ENCODE measurements at regions not wholly inside any gene's neighbourhood (a gene's known extent, or its start where the extent isn't known, plus 50 kb on each side); places are given as distances from the start of the nearest gene placed in this dataset.

GRCh38 chr6:113397236-113397635 is 459.9 kb upstream of the MARCKS start:
- Mint-ChIP-seq H3K36me3 (ENCODE audit: low read depth) (no peaks in the 10 kb centered on the region), H3K9me3 (no peaks in the 10 kb centered on the region), H3K4me3 (no peak overlapping the region), H3K27ac (no peak overlapping the region), H3K27me3 (no peaks in the 10 kb centered on the region), H3K4me1 (peaks cover 2% of the 10 kb centered on the region)
- intact Hi-C loops (cut with micrococcal nuclease) = no loop called here
- TF ChIP-seq, protein P1, sequence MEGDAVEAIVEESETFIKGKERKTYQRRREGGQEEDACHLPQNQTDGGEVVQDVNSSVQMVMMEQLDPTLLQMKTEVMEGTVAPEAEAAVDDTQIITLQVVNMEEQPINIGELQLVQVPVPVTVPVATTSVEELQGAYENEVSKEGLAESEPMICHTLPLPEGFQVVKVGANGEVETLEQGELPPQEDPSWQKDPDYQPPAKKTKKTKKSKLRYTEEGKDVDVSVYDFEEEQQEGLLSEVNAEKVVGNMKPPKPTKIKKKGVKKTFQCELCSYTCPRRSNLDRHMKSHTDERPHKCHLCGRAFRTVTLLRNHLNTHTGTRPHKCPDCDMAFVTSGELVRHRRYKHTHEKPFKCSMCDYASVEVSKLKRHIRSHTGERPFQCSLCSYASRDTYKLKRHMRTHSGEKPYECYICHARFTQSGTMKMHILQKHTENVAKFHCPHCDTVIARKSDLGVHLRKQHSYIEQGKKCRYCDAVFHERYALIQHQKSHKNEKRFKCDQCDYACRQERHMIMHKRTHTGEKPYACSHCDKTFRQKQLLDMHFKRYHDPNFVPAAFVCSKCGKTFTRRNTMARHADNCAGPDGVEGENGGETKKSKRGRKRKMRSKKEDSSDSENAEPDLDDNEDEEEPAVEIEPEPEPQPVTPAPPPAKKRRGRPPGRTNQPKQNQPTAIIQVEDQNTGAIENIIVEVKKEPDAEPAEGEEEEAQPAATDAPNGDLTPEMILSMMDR (IDR thresholded peaks at IDR 0.05) = no peak
- no peak for ATAC-seq (ENCODE audit: low read depth)
- DNase-seq = no peak
- ChIA-PET CTCF (no interaction called here), POLR2A (no interaction called here)

- TF ChIP-seq, protein P1 (IDR thresholded peaks at IDR 0.05) = no peak
- intact Hi-C loops (cut with micrococcal nuclease) = no loop called here
- no peaks in the 10 kb centered on the region for H3K4me1 Mint-ChIP-seq
- DNase-seq (no peak), ATAC-seq (ENCODE audit: low read depth) (no peak)
- no peak overlapping the region for H3K4me3 Mint-ChIP-seq
- no peaks in the 10 kb centered on the region for H3K36me3 Mint-ChIP-seq (ENCODE audit: low read depth)
- no peaks in the 10 kb centered on the region for H3K27me3 Mint-ChIP-seq
- CTCF ChIA-PET = no interaction called here
- POLR2A ChIA-PET = no interaction called here
- H3K27ac Mint-ChIP-seq = no peak overlapping the region
- no peaks in the 10 kb centered on the region for H3K9me3 Mint-ChIP-seq
Measured at GRCh38 chr6:113401231-113401630, 455.9 kb upstream of the MARCKS start.

DNA sequence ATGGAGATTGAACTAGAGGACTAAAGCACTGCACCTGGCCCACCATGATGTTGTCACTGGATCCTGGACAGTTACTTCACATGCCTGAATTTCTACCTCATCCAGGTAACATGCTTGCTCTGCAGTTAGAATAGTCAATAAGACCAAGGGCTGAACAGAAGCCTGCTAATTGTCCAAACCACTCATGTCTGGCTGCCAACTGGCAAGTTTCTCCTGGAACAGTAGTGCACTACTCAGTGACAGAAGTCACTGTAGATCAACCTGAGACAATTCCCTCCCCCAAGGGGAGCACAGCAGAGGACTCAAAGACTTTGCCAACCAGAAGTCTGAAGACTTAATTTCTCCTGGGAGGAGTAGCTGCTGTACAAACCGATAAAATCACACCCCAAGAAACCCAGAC is 454.6 kb upstream of the MARCKS start:
- Mint-ChIP-seq H3K27me3 (no peaks in the 10 kb centered on the region), H3K36me3 (ENCODE audit: low read depth) (no peaks in the 10 kb centered on the region), H3K4me3 (no peak overlapping the region), H3K9me3 (no peaks in the 10 kb centered on the region), H3K27ac (no peak overlapping the region), H3K4me1 (no peaks in the 10 kb centered on the region)
- ChIA-PET CTCF (no interaction called here), POLR2A (interaction anchor here (0.7 kb wide), 1 partner anchor 1138 kb away, joined by 3 read pairs; no protein-coding TSS in a partner anchor)
- TF ChIP-seq, protein P1 (IDR thresholded peaks at IDR 0.05) = no peak
- DNase-seq (no peak), ATAC-seq (ENCODE audit: low read depth) (no peak)
- intact Hi-C loops (cut with micrococcal nuclease) = no loop called here

DNA sequence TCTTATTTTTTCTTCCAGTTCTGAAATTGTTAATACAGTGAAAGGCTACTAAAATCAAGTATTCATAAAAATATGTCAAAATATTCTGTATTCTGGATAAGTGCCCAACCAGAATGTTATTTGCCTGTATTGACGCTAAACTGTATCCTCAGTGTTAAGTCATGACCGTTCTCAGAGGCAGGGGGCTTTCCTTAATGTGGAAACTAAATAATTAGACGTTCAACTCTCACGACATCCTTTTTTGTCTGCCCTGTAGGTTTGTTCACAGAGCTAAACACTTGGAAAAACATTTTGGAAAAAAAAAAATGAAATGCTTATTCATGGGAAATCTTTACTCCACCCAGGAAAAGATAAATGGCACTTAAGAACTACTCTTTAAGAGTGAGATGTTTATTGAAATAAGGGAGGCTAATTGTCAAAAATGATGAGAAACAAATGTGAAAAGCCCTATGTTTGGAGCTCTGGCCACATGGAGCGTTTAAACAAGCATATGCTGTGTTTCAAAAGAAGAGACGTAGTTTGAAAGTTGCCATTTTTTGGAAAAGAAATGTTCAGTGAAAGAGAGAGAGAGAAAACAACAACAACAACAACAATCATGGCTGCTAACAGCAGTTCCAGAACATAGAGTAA is 453.1 kb upstream of the MARCKS start:
- H3K36me3 Mint-ChIP-seq (ENCODE audit: low read depth) = no peaks in the 10 kb centered on the region
- TF ChIP-seq, protein P1 (IDR thresholded peaks at IDR 0.05) = no peak
- ChIA-PET CTCF (no interaction called here), POLR2A (no interaction called here)
- H3K27ac Mint-ChIP-seq = no peak overlapping the region
- intact Hi-C loops (cut with micrococcal nuclease) = no loop called here
- no peaks in the 10 kb centered on the region for H3K27me3 Mint-ChIP-seq
- H3K4me1 Mint-ChIP-seq = no peaks in the 10 kb centered on the region
- no peak for DNase-seq
- ATAC-seq (ENCODE audit: low read depth) = no peak
- no peak overlapping the region for H3K4me3 Mint-ChIP-seq
- no peaks in the 10 kb centered on the region for H3K9me3 Mint-ChIP-seq

DNA sequence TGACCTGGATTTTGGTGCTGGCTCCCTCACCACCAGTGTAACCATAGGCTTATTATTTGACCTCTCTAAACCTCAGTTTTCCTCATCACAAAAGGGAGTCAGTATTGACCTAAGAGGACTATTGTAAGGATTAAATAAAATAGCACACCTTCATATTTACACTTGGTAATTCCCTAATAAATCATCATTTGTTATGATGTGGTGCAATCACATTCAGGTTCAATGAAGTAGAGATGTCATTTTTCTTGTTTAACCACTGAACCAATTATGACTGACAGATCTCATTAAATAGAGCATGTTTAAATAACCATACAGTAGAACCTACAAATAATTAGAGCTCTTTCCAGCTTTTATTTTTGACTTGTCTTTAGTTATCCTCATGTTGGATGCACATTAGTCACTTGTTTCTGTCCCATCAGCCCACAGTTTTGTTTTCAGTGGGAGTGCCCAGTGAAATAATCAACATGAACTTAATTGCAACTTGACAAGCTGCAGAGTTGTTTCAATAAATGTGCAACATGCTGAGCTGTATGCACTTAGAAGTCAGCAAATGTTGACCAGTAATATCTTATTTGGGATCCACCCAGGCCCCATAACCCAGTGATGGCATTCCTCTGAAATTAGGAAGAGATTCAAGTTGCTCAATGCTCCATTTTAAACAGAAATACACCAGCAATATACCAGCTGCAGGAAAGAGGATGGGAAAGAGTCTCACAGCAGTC is 451.7 kb upstream of the MARCKS start:
- Mint-ChIP-seq H3K4me1 (peaks cover 4% of the 10 kb centered on the region), H3K4me3 (no peak overlapping the region), H3K36me3 (ENCODE audit: low read depth) (no peaks in the 10 kb centered on the region), H3K27me3 (no peaks in the 10 kb centered on the region), H3K9me3 (no peaks in the 10 kb centered on the region), H3K27ac (no peak overlapping the region)
- TF ChIP-seq, protein P1 (IDR thresholded peaks at IDR 0.05) = no peak
- ATAC-seq (ENCODE audit: low read depth) = no peak
- no peak for DNase-seq
- intact Hi-C loops (cut with micrococcal nuclease) = no loop called here
- CTCF ChIA-PET = no interaction called here
- POLR2A ChIA-PET = no interaction called here
